Adrenal gland (tissue), 9 donors: ENCODE measurements at regions not wholly inside any gene's neighbourhood (a gene's known extent, or its start where the extent isn't known, plus 50 kb on each side); places are given as distances from the start of the nearest gene placed in this dataset.

ENCODE experiments used
- DNase-seq, 7 donors: peaks; one replicate each; pipeline ENCODE4 v3.0.0-alpha.2; 2019 to 2020
- H3K27ac ChIP-seq, 5 donors: fragments of 200-600 bp; sonication (generic) in 4 of 5; 1 replicate in 3 of 5; 2 replicates in 2 of 5; pipeline versions ENCODE4 v1.5.1 to v1.8.0; 2016 to 2020; ENCODE audit warnings: mild to moderate bottlenecking in 1 of 5
- H3K27me3 ChIP-seq: fragments of 200-600 bp; 2 replicates; pipeline ENCODE4 v1.8.0; 2021
- H3K36me3 ChIP-seq, 2 donors: fragments of 200-600 bp; replicated peaks in 1 of 2; 1 replicate in 1 of 2; 2 replicates in 1 of 2; pipeline versions ENCODE4 v1.5.1 to v1.8.0; 2018 to 2022
- H3K4me1 ChIP-seq, 2 donors: fragments of 200-600 bp; replicated peaks in 1 of 2; 1 replicate in 1 of 2; 2 replicates in 1 of 2; pipeline versions ENCODE4 v1.5.1 to v1.8.0; 2018 to 2021
- H3K4me3 ChIP-seq, 4 donors: fragments of 200-600 bp; sonication (generic) in 3 of 4; one replicate each; pipeline ENCODE4 v1.5.1; 2016 to 2018
- H3K9me3 ChIP-seq, 3 donors: fragments of 200-600 bp; sonication (generic) in 1 of 3; replicated peaks in 1 of 3; 1 replicate in 2 of 3; 2 replicates in 1 of 3; pipeline versions ENCODE4 v1.5.1 to v1.8.0; 2016 to 2021
- CTCF ChIP-seq, 6 experiments: fragments of 450-650 bp in 4 of 6; fragments of 200-600 bp in 2 of 6; sonication (generic) in 1 of 6; IDR thresholded peaks; 1 replicate in 5 of 6; 2 replicates in 1 of 6; pipeline versions ENCODE4 v1.5.1 to v1.8.0; 2016 to 2021; ENCODE audit warnings: antibody characterized with exemption in 6 of 6, mild to moderate bottlenecking in 2 of 6, moderate library complexity in 1 of 6
- POLR2A ChIP-seq, 2 donors: fragments of 450-650 bp; IDR thresholded peaks; one replicate each; pipeline ENCODE4 v1.6.1; 2017; ENCODE audit warnings: antibody characterized with exemption in 2 of 2, mild to moderate bottlenecking in 2 of 2, moderate library complexity in 1 of 2
- WGBS, 4 donors: extraction: QIAGEN DNeasy Blood & Tissue Kit in 2 of 4; methylation state at CpG; one replicate each; pipeline versions ENCODE4 v1.1.5 to v1.1.7; 2013 to 2017; 5-methylcytosine and 5-hydroxymethylcytosine counted together
- intact Hi-C, 2 donors: fragments of 100-400 bp; cut with DNase I; formaldehyde crosslinking; loops; one replicate each; pipeline versions ENCODE4 v1.14.1 to v1.15.0; 2022 to 2023
- donor health status: healthy with polysubstance abuse.
- donor health status: Bipolar disorder and iron deficiency.
- donor health status: DM: yes; HTN: yes; CAD: no.
- donor health status: DM: no; HTN: no; CAD: no.
- donor health status: DM: no; HTN: no; CAD: no.

DNA sequence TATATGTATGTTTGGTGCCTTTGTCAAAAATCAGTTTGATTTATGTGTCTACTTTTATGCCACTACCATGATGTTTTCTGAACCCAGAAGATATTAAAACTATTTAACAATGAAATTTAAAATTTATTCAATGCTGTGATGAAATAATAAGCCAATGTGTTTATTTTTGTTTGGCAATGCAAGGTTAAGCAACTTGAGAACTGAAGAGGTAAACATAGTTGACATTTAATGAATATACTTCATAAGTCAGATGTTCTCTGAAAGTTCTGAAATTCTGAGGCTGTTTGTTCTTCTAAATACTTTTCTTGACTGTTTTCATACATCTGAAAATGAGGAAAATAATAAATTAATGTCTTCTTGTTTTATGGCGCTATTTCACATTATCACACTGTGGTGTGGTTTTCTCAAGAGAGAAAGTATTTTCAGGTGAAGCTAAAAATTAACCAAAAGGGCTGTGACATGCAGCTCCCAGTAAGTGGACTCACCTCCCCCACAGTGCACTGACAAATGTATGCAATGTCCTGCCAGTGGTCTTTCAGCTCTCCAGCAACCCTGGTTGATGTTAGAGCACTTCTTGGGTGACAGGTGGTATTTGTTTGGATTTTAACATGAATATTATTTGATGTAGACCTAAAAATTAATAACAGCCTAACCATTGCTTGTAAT, 863.6 kb upstream of the SALL3 start:
- Histone ChIP-seq H3K9me3 (no peaks in the 10 kb centered on the region), H3K36me3 (no peaks in the 10 kb centered on the region), H3K27ac (no peak overlapping the region), H3K4me3 (no peak overlapping the region), H3K27me3 (no peaks in the 10 kb centered on the region), H3K4me1 (no peaks in the 10 kb centered on the region)
- WGBS, 4 donors, result 85 to 96% (median 93%) methylated on average over 1 of the region's 1 CpG
- intact Hi-C loops, result no loop called here
- no peak for DNase-seq
- TF ChIP-seq CTCF (IDR thresholded peaks at IDR 0.05) (no peak), POLR2A (IDR thresholded peaks at IDR 0.05) (no peak)

GRCh38 chr18:78123144-78123909, 856.3 kb upstream of the SALL3 start:
- no peaks in the 10 kb centered on the region for H3K36me3 ChIP-seq
- no peak overlapping the region for H3K27ac ChIP-seq
- no peak for DNase-seq
- no peaks in the 10 kb centered on the region for H3K27me3 ChIP-seq
- H3K4me1 ChIP-seq, result no peaks in the 10 kb centered on the region
- no peak overlapping the region for H3K4me3 ChIP-seq
- intact Hi-C loops, result no loop called here
- H3K9me3 ChIP-seq, result no peaks in the 10 kb centered on the region
- TF ChIP-seq CTCF (IDR thresholded peaks at IDR 0.05) (no peak), POLR2A (IDR thresholded peaks at IDR 0.05) (no peak)
- 76 to 89% (median 78%) methylated on average over 12 to 24 of the region's 24 CpGs for WGBS, 4 donors

GRCh38 chr18:78123926-78124797, 855.5 kb upstream of the SALL3 start:
- Histone ChIP-seq H3K27ac (no peak overlapping the region), H3K36me3 (no peaks in the 10 kb centered on the region), H3K4me3 (no peak overlapping the region), H3K4me1 (no peaks in the 10 kb centered on the region), H3K9me3 (no peaks in the 10 kb centered on the region), H3K27me3 (no peaks in the 10 kb centered on the region)
- 68 to 83% (median 76%) methylated on average over 14 to 34 of the region's 34 CpGs for WGBS, 4 donors
- DNase-seq, result no peak
- no peak for TF ChIP-seq POLR2A (IDR thresholded peaks at IDR 0.05)
- no peak for TF ChIP-seq CTCF (IDR thresholded peaks at IDR 0.05)
- intact Hi-C loops, result loop anchor here in 1 of 2 donors (2.0 kb wide), 1 partner anchor 47 kb away; no protein-coding TSS in a partner anchor
